T-helper 2 cell treated with Interferon-gamma antibody and Interleukin-4, amounts not matched to agents 5 μg/mL and 100 μg/mL, for 36 hours (primary cell): ENCODE measurements at regions not wholly inside any gene's neighbourhood (a gene's known extent, or its start where the extent isn't known, plus 50 kb on each side); places are given as distances from the start of the nearest gene placed in this dataset.

Experiments used
- DNase-seq: peaks from one replicate; pipeline ENCODE4 v3.0.0; 2021; ENCODE audit warnings: low spot score
- H3K27ac Mint-ChIP-seq: one replicate; pipeline ENCODE4 v1.8.0; 2021; ENCODE audit warnings: mild to moderate bottlenecking, mixed read lengths
- H3K27me3 Mint-ChIP-seq: one replicate; pipeline ENCODE4 v1.8.0; 2021; ENCODE audit warnings: low read depth, mixed read lengths
- H3K36me3 Mint-ChIP-seq: one replicate; pipeline ENCODE4 v1.8.0; 2021; ENCODE audit warnings: low read depth, mixed read lengths
- H3K4me1 Mint-ChIP-seq: one replicate; pipeline ENCODE4 v1.8.0; 2021; ENCODE audit warnings: low read depth, mixed read lengths
- H3K4me3 Mint-ChIP-seq: one replicate; pipeline ENCODE4 v1.8.0; 2022; ENCODE audit warnings: mild to moderate bottlenecking, moderate library complexity, mixed read lengths
- H3K9me3 Mint-ChIP-seq: one replicate; pipeline ENCODE4 v1.8.0; 2021; ENCODE audit warnings: mixed read lengths

DNA sequence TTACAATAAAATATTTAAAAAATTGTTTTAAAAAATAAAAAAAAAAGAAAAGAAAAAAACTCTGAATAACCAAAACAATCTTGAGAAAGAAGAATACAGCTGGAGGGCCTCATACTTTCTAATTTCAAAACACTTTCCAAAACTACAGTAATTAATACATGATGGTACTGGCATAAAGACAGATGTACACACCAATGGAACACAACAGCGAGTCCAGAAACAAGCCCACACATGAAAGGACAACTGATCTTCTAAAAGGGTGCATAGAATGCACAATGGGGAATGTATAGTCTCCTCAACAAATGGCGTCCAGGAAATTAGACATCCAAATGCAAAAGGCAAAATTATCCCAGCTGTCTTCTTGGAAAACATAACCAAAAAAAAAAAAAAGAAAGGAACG, 99.6 kb downstream of the LURAP1L start:
- Mint-ChIP-seq H3K9me3 (peaks cover 10% of the 10 kb centered on the region), H3K27me3 (no peaks in the 10 kb centered on the region), H3K4me1 (no peaks in the 10 kb centered on the region), H3K27ac (no peak overlapping the region), H3K4me3 (no peak overlapping the region), H3K36me3 (no peaks in the 10 kb centered on the region)
- DNase-seq = no peak

GRCh38 chr9:12875191-12875590, 100.4 kb downstream of the LURAP1L start:
- Mint-ChIP-seq H3K36me3 (no peaks in the 10 kb centered on the region), H3K27ac (no peak overlapping the region), H3K27me3 (no peaks in the 10 kb centered on the region), H3K9me3 (peaks cover 8% of the 10 kb centered on the region), H3K4me1 (no peaks in the 10 kb centered on the region), H3K4me3 (no peak overlapping the region)
- no peak for DNase-seq

DNA sequence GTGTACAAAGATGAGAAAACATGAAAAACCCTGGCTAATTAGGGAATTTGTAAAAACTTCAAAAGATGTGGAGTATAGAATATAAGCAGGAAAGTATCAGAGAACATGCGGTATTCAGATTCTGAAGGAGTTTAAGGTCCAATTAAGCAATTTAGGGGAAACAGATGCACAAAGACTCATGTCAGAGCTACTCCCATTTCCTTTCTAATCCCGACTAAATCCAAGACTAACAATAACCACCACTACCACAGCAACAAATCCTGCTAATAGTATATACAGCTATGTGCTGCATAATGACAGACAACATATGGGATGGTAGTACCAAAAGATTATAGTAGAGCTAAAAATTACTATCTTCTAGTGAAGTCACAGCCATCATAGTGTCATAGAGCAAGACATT, 102.1 kb downstream of the LURAP1L start:
- H3K4me3 Mint-ChIP-seq = no peak overlapping the region
- peaks cover 4% of the 10 kb centered on the region for H3K9me3 Mint-ChIP-seq
- no peak for DNase-seq
- H3K4me1 Mint-ChIP-seq = no peaks in the 10 kb centered on the region
- no peak overlapping the region for H3K27ac Mint-ChIP-seq
- H3K27me3 Mint-ChIP-seq = no peaks in the 10 kb centered on the region
- H3K36me3 Mint-ChIP-seq = no peaks in the 10 kb centered on the region

DNA sequence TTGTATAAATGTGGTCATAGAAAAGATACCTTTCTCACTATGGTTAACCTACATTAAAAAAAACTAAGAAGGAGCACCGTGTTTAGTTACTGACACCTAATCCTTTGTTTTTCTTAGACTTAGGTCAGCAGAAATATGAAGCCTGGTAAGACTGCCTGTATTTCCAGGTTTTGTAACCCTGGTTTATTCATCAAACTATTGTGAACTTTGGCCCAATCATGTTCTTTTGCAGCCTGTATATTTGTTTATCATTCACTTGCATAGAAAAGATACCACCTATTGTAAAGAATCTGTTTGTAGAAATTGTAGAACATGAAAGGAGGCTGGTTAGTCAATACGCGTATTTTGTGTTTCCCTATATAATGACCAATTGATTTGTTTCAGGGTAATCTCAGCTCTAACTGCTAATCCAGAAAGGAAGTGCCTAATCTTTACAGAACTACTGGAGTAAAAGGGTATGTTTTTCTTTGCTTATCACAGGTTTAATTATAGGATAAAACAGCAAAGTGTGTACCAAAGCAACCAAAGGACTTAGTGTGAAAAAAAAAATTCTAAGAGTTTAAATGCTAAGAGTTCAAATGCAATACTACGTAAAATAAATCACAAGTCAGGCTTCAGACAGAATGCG, 103.6 kb downstream of the LURAP1L start:
- H3K27me3 Mint-ChIP-seq = no peaks in the 10 kb centered on the region
- no peak overlapping the region for H3K27ac Mint-ChIP-seq
- peaks cover 2% of the 10 kb centered on the region for H3K9me3 Mint-ChIP-seq
- H3K36me3 Mint-ChIP-seq = no peaks in the 10 kb centered on the region
- no peak for DNase-seq
- no peaks in the 10 kb centered on the region for H3K4me1 Mint-ChIP-seq
- H3K4me3 Mint-ChIP-seq = no peak overlapping the region

DNA sequence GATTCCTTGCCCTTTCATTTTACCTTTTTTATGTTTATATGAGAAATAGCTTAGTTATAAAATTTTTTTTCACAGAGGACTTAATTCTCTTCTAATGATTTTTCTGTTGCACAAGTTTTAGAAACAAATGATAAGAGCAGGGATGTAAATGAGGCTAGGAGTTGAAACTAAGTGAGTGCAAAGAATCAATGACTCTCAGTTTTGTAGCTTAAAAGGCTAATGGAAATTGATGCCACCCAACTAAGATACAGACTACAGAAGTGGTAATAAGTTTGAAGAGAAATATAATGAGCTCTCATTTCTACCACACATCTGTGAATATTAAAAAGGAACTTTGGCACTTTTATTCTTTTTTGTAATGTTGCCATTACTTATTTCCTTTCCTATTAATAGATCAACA, 105.1 kb downstream of the LURAP1L start:
- Mint-ChIP-seq H3K9me3 (peaks cover 10% of the 10 kb centered on the region), H3K27me3 (no peaks in the 10 kb centered on the region), H3K27ac (no peak overlapping the region), H3K4me1 (no peaks in the 10 kb centered on the region), H3K4me3 (no peak overlapping the region), H3K36me3 (no peaks in the 10 kb centered on the region)
- DNase-seq = no peak

DNA sequence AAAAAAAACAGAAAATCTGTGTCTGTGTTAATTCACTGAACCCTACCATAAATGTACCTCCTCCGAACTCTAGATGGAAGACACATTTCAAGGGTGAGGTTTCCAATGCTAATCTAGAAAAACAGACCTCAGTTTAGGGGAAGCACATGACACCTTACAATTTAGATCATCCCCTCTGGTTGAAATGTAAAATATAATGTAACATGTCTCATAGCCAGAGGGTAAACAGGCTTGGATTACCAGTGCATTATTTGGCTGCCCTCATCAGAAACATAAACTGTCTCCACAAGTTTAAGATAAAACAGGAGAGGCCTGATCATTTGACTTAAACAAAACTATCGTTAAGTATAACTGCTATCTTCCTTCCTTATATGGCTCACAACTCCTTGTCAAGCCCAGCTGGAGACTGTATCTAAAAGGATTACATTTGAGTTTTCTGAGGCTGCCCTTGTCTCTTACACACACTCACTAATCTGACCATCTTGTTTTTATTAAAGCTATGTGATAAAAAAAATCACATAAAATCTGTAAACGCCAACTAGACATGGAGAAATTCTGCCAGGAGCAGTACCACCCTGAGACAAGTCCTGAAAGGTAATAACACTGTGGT, 105.7 kb downstream of the LURAP1L start:
- Mint-ChIP-seq H3K27ac (no peak overlapping the region), H3K9me3 (peaks cover 13% of the 10 kb centered on the region), H3K4me1 (no peaks in the 10 kb centered on the region), H3K36me3 (no peaks in the 10 kb centered on the region), H3K4me3 (no peak overlapping the region), H3K27me3 (no peaks in the 10 kb centered on the region)
- no peak for DNase-seq

DNA sequence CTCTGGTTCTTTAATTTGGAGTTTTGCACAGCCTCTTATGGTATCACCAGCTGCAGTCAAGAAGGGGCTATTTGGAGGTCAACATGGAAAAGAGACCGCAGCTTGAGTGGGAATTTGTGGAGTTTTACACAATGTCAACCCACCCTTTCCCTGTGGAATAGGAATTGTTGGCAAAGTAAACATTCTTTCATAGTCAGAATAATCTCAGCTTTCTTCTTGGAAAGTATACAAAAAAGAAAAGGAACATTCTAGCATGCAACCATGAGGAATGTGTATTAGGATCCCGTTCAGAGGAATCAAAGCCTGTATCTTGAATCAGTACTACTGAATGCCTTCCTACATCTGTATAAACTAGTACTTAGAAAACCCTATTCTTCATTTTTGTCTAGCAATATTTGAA, 107.6 kb downstream of the LURAP1L start:
- no peak for DNase-seq

GRCh38 chr9:12884736-12885395, 110.0 kb downstream of the LURAP1L start:
- no peak for DNase-seq
- Mint-ChIP-seq H3K27ac (no peak overlapping the region), H3K4me1 (no peaks in the 10 kb centered on the region), H3K36me3 (no peaks in the 10 kb centered on the region), H3K27me3 (no peaks in the 10 kb centered on the region), H3K9me3 (peaks cover 32% of the 10 kb centered on the region), H3K4me3 (no peak overlapping the region)

More for the DNA sequence above, 107.6 kb downstream of the LURAP1L start:
- H3K27ac Mint-ChIP-seq = no peak overlapping the region
- no peak overlapping the region for H3K4me3 Mint-ChIP-seq
- H3K27me3 Mint-ChIP-seq = no peaks in the 10 kb centered on the region
- H3K36me3 Mint-ChIP-seq = no peaks in the 10 kb centered on the region
- no peaks in the 10 kb centered on the region for H3K4me1 Mint-ChIP-seq
- H3K9me3 Mint-ChIP-seq = peaks cover 28% of the 10 kb centered on the region

DNA sequence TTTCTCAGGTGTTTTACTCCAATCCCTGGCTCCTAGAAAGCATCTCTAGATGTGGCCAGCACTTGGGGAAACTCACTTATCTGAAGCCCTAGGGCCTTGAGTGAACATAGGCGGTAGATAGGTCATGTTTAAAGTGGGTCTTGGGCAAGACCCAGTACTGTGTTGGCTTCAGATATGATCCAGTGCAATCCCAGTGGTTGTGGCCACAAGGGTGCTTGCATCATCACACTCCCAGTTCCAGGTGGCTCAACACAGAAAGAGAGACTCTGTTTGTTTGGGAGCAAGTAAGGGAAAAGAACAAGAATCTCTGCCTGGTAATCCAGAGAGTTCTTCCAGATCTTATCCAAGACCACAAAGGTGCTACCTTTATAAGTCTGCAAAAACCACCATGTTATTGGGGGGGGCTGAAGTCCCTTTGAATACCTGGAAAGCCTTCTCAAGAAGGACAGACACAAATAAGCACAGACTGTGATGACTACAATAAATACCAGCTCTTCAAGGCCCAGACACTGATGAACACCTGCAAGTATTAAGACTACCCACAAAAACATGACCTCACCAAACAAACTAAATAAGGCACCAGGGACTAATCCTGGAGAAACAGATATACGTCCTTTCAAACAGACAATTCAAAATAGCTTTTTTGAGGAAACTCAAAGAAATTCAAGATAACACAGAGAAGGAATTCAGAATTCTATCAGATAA, 114.7 kb downstream of the LURAP1L start:
- Mint-ChIP-seq H3K27me3 (no peaks in the 10 kb centered on the region), H3K4me1 (no peaks in the 10 kb centered on the region), H3K9me3 (peaks cover 51% of the 10 kb centered on the region), H3K4me3 (no peak overlapping the region), H3K36me3 (no peaks in the 10 kb centered on the region), H3K27ac (no peak overlapping the region)
- no peak for DNase-seq

- Mint-ChIP-seq H3K27ac (no peak overlapping the region), H3K36me3 (no peaks in the 10 kb centered on the region), H3K4me3 (no peak overlapping the region), H3K4me1 (no peaks in the 10 kb centered on the region), H3K27me3 (no peaks in the 10 kb centered on the region), H3K9me3 (peaks cover 34% of the 10 kb centered on the region)
- DNase-seq = no peak
Measured at GRCh38 chr9:12891588-12891987, 116.8 kb downstream of the LURAP1L start.

DNA sequence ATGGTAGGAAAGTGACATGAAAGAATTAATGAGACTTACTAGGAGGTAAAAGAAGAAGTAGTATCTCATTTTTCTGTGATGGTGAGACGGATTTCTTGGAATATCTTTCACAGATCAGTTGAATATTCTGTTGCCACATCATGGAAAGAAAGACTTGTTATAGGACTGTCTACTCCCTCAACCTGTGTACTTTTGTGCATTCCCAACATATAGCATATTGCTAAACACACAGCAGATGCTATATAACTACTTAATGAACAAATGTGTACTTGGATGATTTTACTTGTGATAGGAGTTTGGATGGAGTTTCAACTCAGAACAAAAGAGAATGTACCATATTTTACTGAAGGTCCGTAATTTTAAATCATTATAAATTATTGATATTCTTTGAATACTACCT, 128.5 kb downstream of the LURAP1L start:
- Mint-ChIP-seq H3K4me3 (no peak overlapping the region), H3K27ac (no peak overlapping the region), H3K27me3 (no peaks in the 10 kb centered on the region), H3K9me3 (peaks cover 47% of the 10 kb centered on the region), H3K36me3 (no peaks in the 10 kb centered on the region), H3K4me1 (no peaks in the 10 kb centered on the region)
- no peak for DNase-seq

- H3K9me3 Mint-ChIP-seq = peaks cover 49% of the 10 kb centered on the region
- H3K27ac Mint-ChIP-seq = no peak overlapping the region
- no peaks in the 10 kb centered on the region for H3K4me1 Mint-ChIP-seq
- no peak overlapping the region for H3K4me3 Mint-ChIP-seq
- no peak for DNase-seq
- no peaks in the 10 kb centered on the region for H3K27me3 Mint-ChIP-seq
- no peaks in the 10 kb centered on the region for H3K36me3 Mint-ChIP-seq
Measured at GRCh38 chr9:12904261-12905000, 129.6 kb downstream of the LURAP1L start.

DNA sequence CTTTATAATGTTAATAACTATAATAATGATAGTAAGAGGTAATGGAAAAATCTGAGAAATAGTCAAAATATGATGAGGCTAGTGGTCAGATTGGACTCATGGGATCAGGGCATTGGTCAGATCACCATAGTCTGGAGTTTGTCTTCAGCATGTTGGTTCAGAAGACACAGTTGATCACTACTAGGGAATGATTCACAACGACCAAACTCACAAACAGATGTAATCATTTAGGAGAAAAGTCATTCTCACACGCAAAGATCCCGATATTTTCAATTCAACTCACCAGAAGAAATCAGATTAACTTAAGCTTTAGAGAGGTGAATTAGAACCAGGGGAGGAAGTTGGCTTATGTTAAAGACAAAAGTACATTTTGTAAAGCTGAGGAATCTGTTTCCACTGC, 131.8 kb downstream of the LURAP1L start:
- H3K4me1 Mint-ChIP-seq = no peaks in the 10 kb centered on the region
- no peaks in the 10 kb centered on the region for H3K36me3 Mint-ChIP-seq
- no peaks in the 10 kb centered on the region for H3K27me3 Mint-ChIP-seq
- no peak overlapping the region for H3K27ac Mint-ChIP-seq
- H3K4me3 Mint-ChIP-seq = no peak overlapping the region
- no peak for DNase-seq
- peaks cover 41% of the 10 kb centered on the region for H3K9me3 Mint-ChIP-seq

- Mint-ChIP-seq H3K9me3 (peaks cover 25% of the 10 kb centered on the region), H3K4me1 (no peaks in the 10 kb centered on the region), H3K4me3 (no peak overlapping the region), H3K27ac (no peak overlapping the region), H3K27me3 (no peaks in the 10 kb centered on the region), H3K36me3 (no peaks in the 10 kb centered on the region)
- no peak for DNase-seq
Measured at GRCh38 chr9:12908895-12909294, 134.1 kb downstream of the LURAP1L start.
